ENCODE measurements at regions not wholly inside any gene's neighbourhood (a gene's known extent, or its start where the extent isn't known, plus 50 kb on each side); places are given as distances from the start of the nearest gene placed in this dataset.

DNA sequence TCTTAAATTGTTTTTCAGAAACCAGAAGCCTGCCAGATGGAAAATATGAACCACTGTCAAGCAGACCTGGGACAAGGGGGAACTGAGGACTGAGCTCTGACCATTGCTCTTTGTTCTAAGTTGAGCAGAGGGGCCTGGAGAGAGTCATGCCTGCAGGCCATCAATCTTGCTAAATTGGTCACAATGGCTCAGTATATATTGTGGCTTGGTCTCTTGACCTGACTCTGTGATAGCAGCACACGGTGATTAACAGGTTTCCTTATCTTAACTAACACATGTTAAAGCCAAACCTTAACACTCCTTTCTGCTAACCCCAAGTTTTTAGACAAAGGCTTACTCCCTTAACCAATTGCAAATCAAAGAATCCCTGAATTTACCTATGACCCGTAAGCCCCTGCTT is 1281.2 kb upstream of the NUDT12 start:
- TF ChIP-seq TAF1 (IDR thresholded peaks at IDR 0.05; ENCODE audit: borderline replicate concordance, insufficient read depth, low read length) = no peak
- TF ChIP-seq, protein P1, sequence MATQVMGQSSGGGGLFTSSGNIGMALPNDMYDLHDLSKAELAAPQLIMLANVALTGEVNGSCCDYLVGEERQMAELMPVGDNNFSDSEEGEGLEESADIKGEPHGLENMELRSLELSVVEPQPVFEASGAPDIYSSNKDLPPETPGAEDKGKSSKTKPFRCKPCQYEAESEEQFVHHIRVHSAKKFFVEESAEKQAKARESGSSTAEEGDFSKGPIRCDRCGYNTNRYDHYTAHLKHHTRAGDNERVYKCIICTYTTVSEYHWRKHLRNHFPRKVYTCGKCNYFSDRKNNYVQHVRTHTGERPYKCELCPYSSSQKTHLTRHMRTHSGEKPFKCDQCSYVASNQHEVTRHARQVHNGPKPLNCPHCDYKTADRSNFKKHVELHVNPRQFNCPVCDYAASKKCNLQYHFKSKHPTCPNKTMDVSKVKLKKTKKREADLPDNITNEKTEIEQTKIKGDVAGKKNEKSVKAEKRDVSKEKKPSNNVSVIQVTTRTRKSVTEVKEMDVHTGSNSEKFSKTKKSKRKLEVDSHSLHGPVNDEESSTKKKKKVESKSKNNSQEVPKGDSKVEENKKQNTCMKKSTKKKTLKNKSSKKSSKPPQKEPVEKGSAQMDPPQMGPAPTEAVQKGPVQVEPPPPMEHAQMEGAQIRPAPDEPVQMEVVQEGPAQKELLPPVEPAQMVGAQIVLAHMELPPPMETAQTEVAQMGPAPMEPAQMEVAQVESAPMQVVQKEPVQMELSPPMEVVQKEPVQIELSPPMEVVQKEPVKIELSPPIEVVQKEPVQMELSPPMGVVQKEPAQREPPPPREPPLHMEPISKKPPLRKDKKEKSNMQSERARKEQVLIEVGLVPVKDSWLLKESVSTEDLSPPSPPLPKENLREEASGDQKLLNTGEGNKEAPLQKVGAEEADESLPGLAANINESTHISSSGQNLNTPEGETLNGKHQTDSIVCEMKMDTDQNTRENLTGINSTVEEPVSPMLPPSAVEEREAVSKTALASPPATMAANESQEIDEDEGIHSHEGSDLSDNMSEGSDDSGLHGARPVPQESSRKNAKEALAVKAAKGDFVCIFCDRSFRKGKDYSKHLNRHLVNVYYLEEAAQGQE (IDR thresholded peaks at IDR 0.05; ENCODE audit: insufficient read depth in 1 of 2, low read depth in 2 of 2, low read length in 2 of 2) = no peak

Measured in PFSK-1 (cell line).